ENCODE measurements at regions not wholly inside any gene's neighbourhood (a gene's known extent, or its start where the extent isn't known, plus 50 kb on each side); places are given as distances from the start of the nearest gene placed in this dataset.

GRCh38 chr14:65203574-65203973 lies 101.3 kb upstream of the MAX start:
- Histone ChIP-seq H3K9ac (no peak overlapping the region), H3K4me2 (ENCODE audit: unreplicated experiment) (no peak overlapping the region), H3K4me1 (ENCODE audit: insufficient read depth) (peaks cover 14% of the 10 kb centered on the region), H3K27ac (no peak overlapping the region), H2AFZ (no peak overlapping the region), H3K79me2 (ENCODE audit: insufficient read depth) (no peaks in the 10 kb centered on the region), H3F3A (ENCODE audit: insufficient read depth) (peaks cover 15% of the 10 kb centered on the region), H3K36me3 (ENCODE audit: low read depth) (no peaks in the 10 kb centered on the region), H3K4me3 (no peak overlapping the region), H4K20me1 (ENCODE audit: insufficient read depth) (no peaks in the 10 kb centered on the region), H3K9me3 (ENCODE audit: low read depth) (no peaks in the 10 kb centered on the region), H3K27me3 (replicated peaks; ENCODE audit: insufficient read depth) (no peaks in the 10 kb centered on the region), H3K9me2 (ENCODE audit: insufficient read depth) (no peaks in the 10 kb centered on the region)
- WGBS, 2 experiments (ENCODE audit: low coverage in 1 of 2, low lambda C conversion rate in 2 of 2, missing lambda C conversion rate in 2 of 2), result 16 to 21% methylated on average over 5 of the region's 5 CpGs
- in situ Hi-C loops (cut with MboI), result no loop called here
- no peak for DNase-seq
- no peak for TF ChIP-seq EZH2phosphoT487 (IDR thresholded peaks at IDR 0.05; ENCODE audit: insufficient read depth, low read depth)
- no peak for TF ChIP-seq EZH2 (IDR thresholded peaks at IDR 0.05; ENCODE audit: insufficient read depth, poor library complexity, severe bottlenecking)

GRCh38 chr14:65204056-65204455 lies 101.7 kb upstream of the MAX start:
- Histone ChIP-seq H2AFZ (no peak overlapping the region), H3K27ac (no peak overlapping the region), H3K79me2 (ENCODE audit: insufficient read depth) (no peaks in the 10 kb centered on the region), H3K4me1 (ENCODE audit: insufficient read depth) (peaks cover 14% of the 10 kb centered on the region), H3F3A (ENCODE audit: insufficient read depth) (peaks cover 15% of the 10 kb centered on the region), H4K20me1 (ENCODE audit: insufficient read depth) (no peaks in the 10 kb centered on the region), H3K27me3 (replicated peaks; ENCODE audit: insufficient read depth) (no peaks in the 10 kb centered on the region), H3K9me3 (ENCODE audit: low read depth) (no peaks in the 10 kb centered on the region), H3K9me2 (ENCODE audit: insufficient read depth) (no peaks in the 10 kb centered on the region), H3K36me3 (ENCODE audit: low read depth) (no peaks in the 10 kb centered on the region), H3K4me3 (no peak overlapping the region), H3K4me2 (ENCODE audit: unreplicated experiment) (no peak overlapping the region), H3K9ac (no peak overlapping the region)
- in situ Hi-C loops (cut with MboI), result no loop called here
- DNase-seq, result no peak
- TF ChIP-seq EZH2phosphoT487 (IDR thresholded peaks at IDR 0.05; ENCODE audit: insufficient read depth, low read depth) (no peak), EZH2 (IDR thresholded peaks at IDR 0.05; ENCODE audit: insufficient read depth, poor library complexity, severe bottlenecking) (no peak)
- 81 to 85% methylated on average over 5 of the region's 5 CpGs for WGBS, 2 experiments (ENCODE audit: low coverage in 1 of 2, low lambda C conversion rate in 2 of 2, missing lambda C conversion rate in 2 of 2)

- Histone ChIP-seq H3F3A (ENCODE audit: insufficient read depth) (peaks cover 24% of the 10 kb centered on the region), H4K20me1 (ENCODE audit: insufficient read depth) (no peaks in the 10 kb centered on the region), H3K4me1 (ENCODE audit: insufficient read depth) (peaks cover 27% of the 10 kb centered on the region), H3K9me2 (ENCODE audit: insufficient read depth) (no peaks in the 10 kb centered on the region), H3K9me3 (ENCODE audit: low read depth) (no peaks in the 10 kb centered on the region), H2AFZ (no peak overlapping the region), H3K27ac (no peak overlapping the region), H3K27me3 (replicated peaks; ENCODE audit: insufficient read depth) (no peaks in the 10 kb centered on the region), H3K9ac (no peak overlapping the region), H3K4me3 (no peak overlapping the region), H3K36me3 (ENCODE audit: low read depth) (no peaks in the 10 kb centered on the region), H3K79me2 (ENCODE audit: insufficient read depth) (no peaks in the 10 kb centered on the region), H3K4me2 (ENCODE audit: unreplicated experiment) (no peak overlapping the region)
- no peak for DNase-seq
- in situ Hi-C loops (cut with MboI), result no loop called here
- 90 to 92% methylated on average over 7 of the region's 7 CpGs for WGBS, 2 experiments (ENCODE audit: low coverage in 1 of 2, low lambda C conversion rate in 2 of 2, missing lambda C conversion rate in 2 of 2)
- TF ChIP-seq EZH2 (IDR thresholded peaks at IDR 0.05; ENCODE audit: insufficient read depth, poor library complexity, severe bottlenecking), result no peak
- no peak for TF ChIP-seq EZH2phosphoT487 (IDR thresholded peaks at IDR 0.05; ENCODE audit: insufficient read depth, low read depth)
These were observed 103.7 kb upstream of the MAX start for GRCh38 chr14:65206078-65206447.

GRCh38 chr14:65206448-65207096 lies 104.3 kb upstream of the MAX start:
- Histone ChIP-seq H3K4me2 (ENCODE audit: unreplicated experiment) (no peak overlapping the region), H3K4me1 (ENCODE audit: insufficient read depth) (peaks cover 32% of the 10 kb centered on the region)
- WGBS, 2 experiments (ENCODE audit: low coverage in 1 of 2, low lambda C conversion rate in 2 of 2, missing lambda C conversion rate in 2 of 2), result 65% methylated on average over 3 of the region's 3 CpGs

More at GRCh38 chr14:65206448-65207096, 104.3 kb upstream of the MAX start:
- Histone ChIP-seq H3F3A (ENCODE audit: insufficient read depth) (peaks cover 26% of the 10 kb centered on the region), H3K9me2 (ENCODE audit: insufficient read depth) (no peaks in the 10 kb centered on the region), H3K27me3 (replicated peaks; ENCODE audit: insufficient read depth) (no peaks in the 10 kb centered on the region), H3K4me3 (no peak overlapping the region; the same call in 1 of the 2 replicates), H2AFZ (no peak overlapping the region), H3K79me2 (ENCODE audit: insufficient read depth) (no peaks in the 10 kb centered on the region), H4K20me1 (ENCODE audit: insufficient read depth) (no peaks in the 10 kb centered on the region), H3K9me3 (ENCODE audit: low read depth) (no peaks in the 10 kb centered on the region), H3K27ac (peak overlapping the region; percentile 45), H3K36me3 (ENCODE audit: low read depth) (no peaks in the 10 kb centered on the region), H3K9ac (no peak overlapping the region)
- peak; percentile 86 for DNase-seq
- no peak for TF ChIP-seq EZH2phosphoT487 (IDR thresholded peaks at IDR 0.05; ENCODE audit: insufficient read depth, low read depth)
- no peak for TF ChIP-seq EZH2 (IDR thresholded peaks at IDR 0.05; ENCODE audit: insufficient read depth, poor library complexity, severe bottlenecking)
- in situ Hi-C loops (cut with MboI), result no loop called here
